Neuron (in vitro differentiated cells): ENCODE measurements at regions not wholly inside any gene's neighbourhood (a gene's known extent, or its start where the extent isn't known, plus 50 kb on each side); places are given as distances from the start of the nearest gene placed in this dataset.
"Not testable (repeated sequence)": the region's sequence is repeated elsewhere in the genome, so short reads cannot be mapped to it uniquely, and the experiment has no call there.

Experiments
- H2AFZ ChIP-seq: one replicate; pipeline ENCODE4 v1.6.1; 2013; ENCODE audit warnings: low read depth, mild to moderate bottlenecking, inconsistent platforms, low read length, moderate library complexity
- H3K27me3 ChIP-seq: one replicate; pipeline ENCODE4 v1.6.1; 2013; ENCODE audit warnings: low read length; ENCODE audit not compliant: insufficient read depth
- H3K36me3 ChIP-seq: one replicate; pipeline ENCODE4 v1.6.1; 2013; ENCODE audit warnings: low read length; ENCODE audit not compliant: insufficient read depth
- H3K4me1 ChIP-seq: one replicate; pipeline ENCODE4 v1.6.1; 2013; ENCODE audit warnings: low read length; ENCODE audit not compliant: insufficient read depth
- H3K4me3 ChIP-seq: 2 replicates; pipeline ENCODE4 v1.5.1; 2013; ENCODE audit warnings: mild to moderate bottlenecking, low read length, moderate library complexity
- H3K9me3 ChIP-seq: one replicate; pipeline ENCODE4 v1.6.1; 2013; ENCODE audit warnings: low read length

DNA sequence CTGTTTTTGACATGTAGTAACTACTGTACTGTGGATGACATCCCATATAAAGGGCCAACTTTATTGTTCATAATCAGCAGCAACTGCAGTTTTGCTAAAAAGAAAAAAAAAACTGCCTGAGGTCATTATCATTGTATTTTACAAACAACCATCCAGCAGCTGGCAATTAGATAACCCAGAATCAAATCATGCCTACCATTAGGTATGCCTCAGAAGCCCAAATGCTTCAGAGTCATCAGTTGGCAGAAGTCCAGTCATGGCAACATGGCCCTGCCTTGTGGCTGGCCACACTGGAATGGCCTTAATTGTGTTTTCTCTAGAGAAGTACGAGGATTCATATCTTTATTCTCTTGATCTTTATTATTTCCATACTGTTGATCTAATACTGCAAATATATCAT lies 462.4 kb upstream of the NRSN1 start:
- Histone ChIP-seq H3K4me1 (peaks cover 8% of the 10 kb centered on the region), H3K27me3 (no peaks in the 10 kb centered on the region), H3K9me3 (no peaks in the 10 kb centered on the region), H3K36me3 (no peaks in the 10 kb centered on the region), H3K4me3 (no peak overlapping the region), H2AFZ (no peak overlapping the region)

- H3K4me1 ChIP-seq, H3K36me3 ChIP-seq, H3K4me3 ChIP-seq, H2AFZ ChIP-seq, H3K9me3 ChIP-seq, H3K27me3 ChIP-seq: not testable (repeated sequence)
Measured at GRCh38 chr6:23665911-23666310, 460.1 kb upstream of the NRSN1 start.

DNA sequence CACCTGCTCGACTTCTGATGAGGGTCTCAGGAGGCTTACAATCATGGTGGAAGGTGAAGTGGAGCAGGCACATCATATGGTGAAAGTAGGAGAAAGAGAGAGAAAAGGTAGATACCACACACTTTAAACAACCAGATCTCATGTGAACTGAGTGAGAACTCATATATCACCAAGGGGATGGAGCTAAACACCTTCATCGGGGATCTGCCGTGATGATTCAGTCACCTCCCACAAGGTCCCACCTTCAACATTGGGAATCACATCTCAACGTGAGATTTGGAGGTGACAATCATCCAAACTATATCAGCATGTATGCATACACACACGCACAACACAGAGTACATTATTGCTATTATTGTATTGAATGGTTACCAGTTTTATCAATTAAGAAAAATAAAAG lies 453.3 kb upstream of the NRSN1 start:
- peaks cover 12% of the 10 kb centered on the region for H3K9me3 ChIP-seq

GRCh38 chr6:23678626-23679025 lies 447.4 kb upstream of the NRSN1 start:
- H3K4me3 ChIP-seq = no peak overlapping the region
- H3K36me3 ChIP-seq = no peaks in the 10 kb centered on the region
- no peak overlapping the region for H2AFZ ChIP-seq
- no peaks in the 10 kb centered on the region for H3K27me3 ChIP-seq
- peaks cover 4% of the 10 kb centered on the region for H3K4me1 ChIP-seq
- peaks cover under 1% of the 10 kb centered on the region for H3K9me3 ChIP-seq

More for the DNA sequence above, 453.3 kb upstream of the NRSN1 start:
- H3K27me3 ChIP-seq = no peaks in the 10 kb centered on the region
- H2AFZ ChIP-seq = no peak overlapping the region
- H3K4me3 ChIP-seq = no peak overlapping the region
- no peaks in the 10 kb centered on the region for H3K36me3 ChIP-seq
- H3K4me1 ChIP-seq = no peaks in the 10 kb centered on the region

DNA sequence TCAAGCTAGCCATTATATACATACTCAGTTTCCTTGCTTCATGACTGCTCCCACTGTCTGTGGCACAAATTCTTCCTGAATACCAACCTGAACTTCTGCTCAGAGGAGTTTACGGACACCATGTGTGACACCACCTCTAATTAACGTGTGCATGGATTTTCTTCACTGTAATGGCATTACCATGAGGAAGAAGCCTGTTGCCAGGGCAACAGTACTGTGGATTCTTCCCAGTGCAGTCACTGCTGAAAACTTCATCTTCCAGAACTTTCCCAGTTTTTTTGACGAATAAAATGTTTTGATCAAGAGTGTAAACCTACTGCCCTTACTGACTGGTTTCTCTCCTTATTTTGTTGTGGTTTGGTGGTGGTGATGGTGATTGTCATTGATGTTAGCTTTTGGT lies 444.3 kb upstream of the NRSN1 start:
- H3K9me3 ChIP-seq = no peaks in the 10 kb centered on the region

GRCh38 chr6:23688650-23689049 lies 437.4 kb upstream of the NRSN1 start:
- Histone ChIP-seq H3K4me3 (no peak overlapping the region), H3K4me1 (peaks cover 6% of the 10 kb centered on the region), H3K9me3 (no peaks in the 10 kb centered on the region), H3K27me3 (no peaks in the 10 kb centered on the region), H2AFZ (no peak overlapping the region), H3K36me3 (no peaks in the 10 kb centered on the region)

More for the DNA sequence above, 444.3 kb upstream of the NRSN1 start:
- Histone ChIP-seq H3K27me3 (no peaks in the 10 kb centered on the region), H3K36me3 (no peaks in the 10 kb centered on the region), H3K4me3 (no peak overlapping the region), H2AFZ (no peak overlapping the region), H3K4me1 (peaks cover 4% of the 10 kb centered on the region)

DNA sequence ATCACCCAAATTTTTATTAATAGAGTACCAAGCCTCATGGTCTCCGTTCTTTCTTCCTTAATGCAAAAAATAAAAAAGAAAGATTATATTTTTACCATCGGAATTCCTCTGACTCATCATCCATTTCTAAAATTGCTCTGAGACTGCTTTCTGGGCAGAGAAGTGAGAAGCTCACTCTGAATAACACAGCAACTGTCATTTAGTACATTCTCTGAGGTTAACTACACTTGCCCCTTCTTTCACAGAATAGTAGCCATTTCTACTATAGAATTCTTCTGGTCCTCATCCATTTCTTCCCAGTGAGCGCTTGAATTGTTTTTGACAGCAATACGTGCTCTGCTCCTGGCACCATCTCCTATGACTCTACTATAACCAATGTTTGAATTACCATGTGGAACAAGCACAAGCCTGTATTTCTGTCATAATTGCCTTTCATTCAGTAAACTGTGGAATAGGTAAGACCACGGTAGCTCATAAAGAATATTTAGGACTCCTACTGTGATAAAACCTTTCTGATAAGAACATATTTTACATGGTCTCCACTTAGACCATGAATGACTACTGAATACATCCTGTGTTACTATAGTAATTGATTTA lies 435.5 kb upstream of the NRSN1 start:
- Histone ChIP-seq H2AFZ (no peak overlapping the region), H3K9me3 (no peaks in the 10 kb centered on the region), H3K27me3 (no peaks in the 10 kb centered on the region), H3K4me3 (no peak overlapping the region), H3K36me3 (no peaks in the 10 kb centered on the region), H3K4me1 (peaks cover 6% of the 10 kb centered on the region)

- Histone ChIP-seq H3K4me1 (peaks cover 6% of the 10 kb centered on the region), H3K27me3 (no peaks in the 10 kb centered on the region), H3K36me3 (no peaks in the 10 kb centered on the region), H2AFZ (no peak overlapping the region), H3K9me3 (no peaks in the 10 kb centered on the region), H3K4me3 (no peak overlapping the region)
Measured at GRCh38 chr6:23692184-23692583, 433.8 kb upstream of the NRSN1 start.

GRCh38 chr6:23696992-23697391 lies 429.0 kb upstream of the NRSN1 start:
- Histone ChIP-seq H3K9me3 (no peaks in the 10 kb centered on the region), H3K4me3 (no peak overlapping the region)

GRCh38 chr6:23704479-23705052 lies 421.4 kb upstream of the NRSN1 start:
- Histone ChIP-seq H2AFZ (no peak overlapping the region), H3K36me3 (no peaks in the 10 kb centered on the region), H3K27me3 (no peaks in the 10 kb centered on the region), H3K4me3 (no peak overlapping the region), H3K9me3 (no peaks in the 10 kb centered on the region), H3K4me1 (no peaks in the 10 kb centered on the region)

More at GRCh38 chr6:23696992-23697391, 429.0 kb upstream of the NRSN1 start:
- no peaks in the 10 kb centered on the region for H3K4me1 ChIP-seq
- H2AFZ ChIP-seq = no peak overlapping the region
- no peaks in the 10 kb centered on the region for H3K36me3 ChIP-seq
- no peaks in the 10 kb centered on the region for H3K27me3 ChIP-seq

DNA sequence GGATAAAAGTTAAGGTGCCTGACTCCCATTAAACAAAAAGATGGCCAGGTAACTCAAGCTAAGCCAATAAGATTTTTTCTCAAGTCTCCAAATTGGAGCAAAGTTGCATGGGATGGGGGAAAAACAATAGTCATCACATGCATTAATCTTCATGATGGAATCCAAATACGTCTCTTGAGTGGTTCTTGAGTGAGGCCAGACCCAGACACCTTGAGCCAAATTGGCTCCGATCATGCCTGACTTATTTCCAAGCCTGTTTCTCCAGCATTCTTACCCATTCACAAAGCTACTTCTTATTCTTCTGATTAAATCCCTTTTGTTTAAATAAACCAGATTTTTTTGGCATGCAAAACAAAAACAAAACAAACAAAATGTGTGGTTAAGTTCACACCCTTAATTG lies 420.3 kb upstream of the NRSN1 start:
- no peaks in the 10 kb centered on the region for H3K27me3 ChIP-seq
- no peaks in the 10 kb centered on the region for H3K36me3 ChIP-seq
- H2AFZ ChIP-seq = no peak overlapping the region
- no peaks in the 10 kb centered on the region for H3K9me3 ChIP-seq
- no peaks in the 10 kb centered on the region for H3K4me1 ChIP-seq
- no peak overlapping the region for H3K4me3 ChIP-seq

DNA sequence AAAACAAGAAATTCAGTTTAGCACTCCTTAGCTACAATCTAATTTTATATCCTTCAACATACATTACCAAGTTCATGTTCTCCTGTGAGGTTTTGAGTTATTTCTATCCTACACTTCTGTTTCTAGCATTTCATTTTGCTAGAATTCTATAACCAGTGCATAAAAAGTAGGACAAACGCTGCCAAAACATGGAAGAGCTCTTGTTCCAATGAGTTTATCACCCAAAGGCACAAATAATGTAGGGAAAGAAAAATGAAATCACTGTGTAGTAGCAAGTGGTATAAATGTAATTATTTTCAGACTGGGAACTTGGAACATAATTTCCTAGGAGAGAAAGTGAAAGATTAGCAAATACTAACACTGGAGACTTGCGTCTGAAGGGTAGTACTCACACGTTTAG lies 413.3 kb upstream of the NRSN1 start:
- Histone ChIP-seq H3K9me3 (no peaks in the 10 kb centered on the region), H3K4me3 (no peak overlapping the region), H3K36me3 (no peaks in the 10 kb centered on the region), H3K4me1 (no peaks in the 10 kb centered on the region), H3K27me3 (no peaks in the 10 kb centered on the region), H2AFZ (no peak overlapping the region)

- Histone ChIP-seq H3K4me3 (no peak overlapping the region), H3K4me1 (no peaks in the 10 kb centered on the region), H3K27me3 (no peaks in the 10 kb centered on the region), H3K36me3 (no peaks in the 10 kb centered on the region), H3K9me3 (no peaks in the 10 kb centered on the region), H2AFZ (no peak overlapping the region)
Measured at GRCh38 chr6:23713211-23713610, 412.8 kb upstream of the NRSN1 start.

DNA sequence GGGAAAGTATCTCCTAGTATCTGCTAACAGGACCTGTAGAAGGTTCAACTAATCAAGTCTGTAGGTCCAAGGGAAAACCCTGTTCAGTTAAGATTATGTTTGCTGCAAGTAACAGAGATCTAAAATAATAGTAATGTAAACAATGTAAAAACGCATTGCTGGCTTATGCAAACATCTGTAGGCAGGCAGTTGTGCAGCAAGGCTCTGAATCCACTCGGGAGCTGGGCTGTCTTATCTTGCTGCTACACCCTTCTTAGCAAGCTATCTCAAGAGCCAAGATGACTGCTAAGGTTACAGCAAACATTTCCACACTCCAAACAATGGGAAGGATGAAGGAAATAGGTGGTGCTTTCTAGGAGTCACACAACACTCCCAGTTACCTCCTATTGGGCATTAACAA lies 397.3 kb upstream of the NRSN1 start:
- Histone ChIP-seq H3K4me1 (no peaks in the 10 kb centered on the region), H3K36me3 (no peaks in the 10 kb centered on the region), H3K27me3 (no peaks in the 10 kb centered on the region), H3K9me3 (no peaks in the 10 kb centered on the region), H2AFZ (no peak overlapping the region), H3K4me3 (no peak overlapping the region)
